Activated CD4-positive, alpha-beta T cell treated with anti-CD3 and anti-CD28 coated beads, Interleukin-2, amount 10 ng/mL, durations not matched to agents 7 days and 5 days (primary cell): ENCODE measurements at regions not wholly inside any gene's neighbourhood (a gene's known extent, or its start where the extent isn't known, plus 50 kb on each side); places are given as distances from the start of the nearest gene placed in this dataset.

Experiments used
- CTCF ChIA-PET: fragments of 350-600 bp; sonication (Branson Sonifier 250); formaldehyde crosslinking; loops from one replicate; lab custom pipeline; 2021; ENCODE audit warnings: antibody characterized with exemption; lab: Charles Lee
- POLR2A ChIA-PET: fragments of 350-600 bp; sonication (Branson Sonifier 250); formaldehyde crosslinking; loops from one replicate; lab custom pipeline; 2021; ENCODE audit warnings: antibody characterized with exemption; lab: Charles Lee
- DNase-seq: peaks from one replicate; pipeline ENCODE4 v3.0.0-alpha.2; 2020
- H3K27ac Mint-ChIP-seq: one replicate; pipeline ENCODE4 v1.8.0; 2021; ENCODE audit warnings: mild to moderate bottlenecking, moderate library complexity, mixed read lengths
- H3K27me3 Mint-ChIP-seq: one replicate; pipeline ENCODE4 v1.8.0; 2021; ENCODE audit warnings: mixed read lengths
- H3K36me3 Mint-ChIP-seq: one replicate; pipeline ENCODE4 v1.8.0; 2021; ENCODE audit warnings: low read depth, mixed read lengths
- H3K4me1 Mint-ChIP-seq: one replicate; pipeline ENCODE4 v1.8.0; 2021; ENCODE audit warnings: mixed read lengths
- H3K4me3 Mint-ChIP-seq: one replicate; pipeline ENCODE4 v1.8.0; 2021; ENCODE audit warnings: mild to moderate bottlenecking, moderate library complexity, mixed read lengths
- H3K9me3 Mint-ChIP-seq: one replicate; pipeline ENCODE4 v1.8.0; 2021; ENCODE audit warnings: mixed read lengths

DNA sequence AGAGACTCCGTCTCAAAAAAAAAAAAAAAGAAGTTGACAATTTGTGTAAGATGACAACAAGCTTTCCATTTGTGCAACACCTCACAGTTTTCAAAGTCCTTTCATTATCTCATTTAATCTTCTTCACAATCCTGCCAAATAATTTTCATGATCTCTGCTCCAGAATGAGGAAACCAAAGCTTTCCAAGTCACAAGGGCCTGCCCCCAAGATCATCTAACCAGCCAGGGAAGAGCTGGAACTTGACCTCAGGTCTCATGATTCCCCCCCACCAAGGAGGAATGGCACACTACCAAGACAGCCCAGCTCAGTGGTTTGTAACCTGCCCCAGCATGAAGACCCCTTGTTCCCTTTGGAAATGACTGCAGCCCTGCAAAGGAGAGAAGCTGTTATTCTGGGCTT is 74.0 kb upstream of the PIM1 start:
- Mint-ChIP-seq H3K27ac (no peak overlapping the region), H3K4me3 (no peak overlapping the region), H3K27me3 (peaks cover 2% of the 10 kb centered on the region), H3K9me3 (no peaks in the 10 kb centered on the region), H3K36me3 (no peaks in the 10 kb centered on the region), H3K4me1 (peaks cover 24% of the 10 kb centered on the region)
- no peak for DNase-seq
- ChIA-PET CTCF (interaction anchor here (0.5 to 1.2 kb wide), 8 partner anchors 12 to 1001 kb away, joined by 3 to 7 read pairs (median 3); no protein-coding TSS in a partner anchor), POLR2A (no interaction called here)

DNA sequence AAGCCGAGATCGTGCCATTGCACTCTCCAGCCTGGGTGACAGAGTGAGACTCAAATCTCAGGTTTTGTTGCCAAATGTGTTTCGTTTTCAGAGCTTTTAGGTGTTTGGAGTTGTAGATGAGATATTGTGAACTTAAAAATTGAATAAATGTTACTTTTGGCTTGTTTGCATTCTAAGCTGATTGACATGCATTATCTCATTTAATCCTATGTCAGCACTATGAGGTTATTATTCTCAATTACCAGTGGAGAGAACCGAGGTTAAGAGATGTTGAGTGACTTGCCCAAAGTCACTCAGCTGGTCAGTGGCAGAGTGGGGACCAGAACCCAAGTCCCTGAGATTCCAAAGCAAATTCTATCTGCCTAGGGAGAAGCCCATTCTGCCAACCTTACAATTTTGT is 72.6 kb upstream of the PIM1 start:
- DNase-seq = no peak
- ChIA-PET POLR2A (no interaction called here), CTCF (interaction anchor here (1.0 to 1.4 kb wide), 2 partner anchors 12 to 46 kb away, joined by 3 to 4 read pairs; no protein-coding TSS in a partner anchor)
- no peaks in the 10 kb centered on the region for H3K9me3 Mint-ChIP-seq
- no peak overlapping the region for H3K4me3 Mint-ChIP-seq
- no peak overlapping the region for H3K27ac Mint-ChIP-seq
- H3K36me3 Mint-ChIP-seq = no peaks in the 10 kb centered on the region
- peaks cover 34% of the 10 kb centered on the region for H3K4me1 Mint-ChIP-seq
- H3K27me3 Mint-ChIP-seq = peaks cover 2% of the 10 kb centered on the region

DNA sequence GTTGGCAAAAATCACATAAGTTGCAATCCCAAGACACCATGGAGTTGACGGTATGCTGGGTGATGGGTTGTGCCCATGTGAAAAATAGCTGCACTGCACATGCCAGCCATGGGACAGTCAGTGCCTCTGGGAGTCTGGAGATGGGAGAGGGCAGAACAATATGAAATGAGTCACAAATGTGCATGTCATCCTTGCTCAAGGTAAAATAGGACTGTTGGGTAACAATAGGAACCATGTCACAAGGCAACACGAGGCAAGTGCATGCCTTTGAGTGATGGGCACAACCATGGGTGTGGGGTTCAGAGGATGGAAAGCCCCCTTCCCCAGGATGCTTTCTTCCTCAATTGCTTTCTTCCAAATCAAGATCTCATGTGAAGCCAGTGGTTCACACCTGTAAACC is 70.5 kb upstream of the PIM1 start:
- CTCF ChIA-PET = interaction anchor here (1.0 to 2.1 kb wide), 3 partner anchors 12 to 16 kb away, joined by 3 to 7 read pairs (median 3); no protein-coding TSS in a partner anchor
- H3K9me3 Mint-ChIP-seq = no peaks in the 10 kb centered on the region
- no peaks in the 10 kb centered on the region for H3K36me3 Mint-ChIP-seq
- H3K4me1 Mint-ChIP-seq = peaks cover 39% of the 10 kb centered on the region
- POLR2A ChIA-PET = no interaction called here
- no peak for DNase-seq
- peaks cover 2% of the 10 kb centered on the region for H3K27me3 Mint-ChIP-seq
- H3K4me3 Mint-ChIP-seq = no peak overlapping the region
- no peak overlapping the region for H3K27ac Mint-ChIP-seq

DNA sequence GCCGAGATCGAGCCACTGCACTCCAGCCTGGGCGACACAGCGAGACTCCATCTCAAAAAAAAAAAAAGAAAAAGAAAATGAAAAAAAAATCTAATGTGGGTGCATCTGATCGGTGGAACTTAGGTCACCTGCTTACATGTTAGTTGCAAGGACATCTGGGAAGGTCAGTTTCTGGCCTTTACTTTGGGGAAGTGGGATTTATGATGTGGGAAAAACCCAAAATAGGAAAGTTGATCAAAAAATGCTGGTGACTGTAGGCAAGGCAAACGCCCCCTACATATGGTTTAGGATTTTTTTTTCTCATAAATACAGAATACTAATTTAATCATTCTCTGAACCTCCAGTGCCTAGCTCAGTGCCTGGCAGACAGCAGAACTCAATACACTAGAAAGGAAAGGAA is 69.2 kb upstream of the PIM1 start:
- POLR2A ChIA-PET = no interaction called here
- CTCF ChIA-PET = interaction anchor here (0.5 to 2.1 kb wide), 6 partner anchors 9 to 73 kb away, joined by 3 to 7 read pairs (median 3); no protein-coding TSS in a partner anchor
- Mint-ChIP-seq H3K4me3 (no peak overlapping the region), H3K27ac (no peak overlapping the region), H3K4me1 (peaks cover 46% of the 10 kb centered on the region), H3K36me3 (no peaks in the 10 kb centered on the region), H3K27me3 (peaks cover 2% of the 10 kb centered on the region), H3K9me3 (no peaks in the 10 kb centered on the region)
- no peak for DNase-seq

DNA sequence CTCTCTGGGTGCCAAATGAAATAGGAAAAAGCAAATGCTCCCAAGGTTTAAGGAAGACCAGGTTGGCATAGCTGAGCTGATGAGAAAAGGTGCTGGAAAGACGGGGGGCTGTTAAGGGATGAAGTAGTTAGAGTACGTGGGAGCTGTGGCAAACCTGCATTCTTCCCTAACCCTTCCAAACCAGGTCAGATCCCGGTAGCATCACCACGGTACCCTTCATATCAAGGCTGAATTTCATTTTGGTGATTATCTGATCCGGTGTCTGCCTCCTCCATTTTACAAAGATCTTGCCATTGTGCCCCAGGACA is 68.0 kb upstream of the PIM1 start:
- peak overlapping the region; percentile 70 for H3K4me3 Mint-ChIP-seq
- H3K4me1 Mint-ChIP-seq = peaks cover 49% of the 10 kb centered on the region
- peak overlapping the region; percentile 81 for H3K27ac Mint-ChIP-seq
- H3K36me3 Mint-ChIP-seq = no peaks in the 10 kb centered on the region
- no peaks in the 10 kb centered on the region for H3K9me3 Mint-ChIP-seq
- no peak for DNase-seq
- no peaks in the 10 kb centered on the region for H3K27me3 Mint-ChIP-seq
- ChIA-PET CTCF (interaction anchor here (1.0 to 1.3 kb wide), 4 partner anchors 8 to 70 kb away, joined by 3 to 4 read pairs (median 3); no protein-coding TSS in a partner anchor), POLR2A (interaction anchor here (0.5 to 0.6 kb wide), 2 partner anchors 71 to 80 kb away, joined by 3 read pairs; no protein-coding TSS in a partner anchor)

DNA sequence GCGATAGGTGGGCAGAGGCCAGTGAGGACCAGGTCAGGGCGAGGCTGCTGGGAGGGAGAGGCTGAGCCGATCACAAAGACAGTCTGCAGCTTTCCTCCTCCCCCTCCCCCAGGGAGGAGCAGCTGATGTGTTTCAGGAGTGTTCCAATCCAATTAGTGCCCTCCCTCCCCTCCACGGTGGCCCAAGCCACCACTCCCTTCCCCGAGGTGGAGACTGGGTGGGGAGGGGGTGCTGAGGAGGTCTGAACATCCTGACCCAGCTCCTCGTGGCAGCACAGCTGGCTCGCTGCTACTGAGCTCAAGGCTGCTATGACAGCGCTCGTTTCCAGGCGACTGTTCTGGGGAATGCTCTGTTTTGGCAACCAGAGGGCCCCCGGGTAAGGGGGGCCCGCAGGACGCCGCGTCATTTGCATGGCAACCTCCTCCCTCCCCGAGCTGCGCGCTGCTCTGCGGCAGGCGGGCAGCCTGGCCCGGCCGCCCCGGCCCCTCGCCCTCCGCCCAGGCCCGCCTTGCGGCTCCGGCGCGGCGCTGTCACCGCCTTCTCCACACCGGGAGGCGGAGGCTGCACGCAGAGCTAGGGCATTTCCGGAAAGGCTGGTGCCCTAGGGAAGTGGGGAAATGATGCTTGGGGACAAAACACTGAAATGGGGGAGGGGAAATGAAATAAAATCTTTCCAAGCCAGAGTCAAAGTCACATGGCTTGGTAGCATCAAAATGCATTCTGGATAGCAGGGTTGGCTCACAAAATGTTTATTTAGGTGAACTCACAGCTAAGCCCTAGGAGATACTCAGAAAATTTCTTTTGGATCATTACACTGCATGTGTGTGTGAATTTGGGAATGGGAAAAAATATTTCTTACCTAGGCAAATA is 67.4 kb upstream of the PIM1 start:
- Mint-ChIP-seq H3K27ac (peak overlapping the region; percentile 88), H3K4me3 (peak overlapping the region; percentile 70), H3K4me1 (peaks cover 54% of the 10 kb centered on the region), H3K27me3 (no peaks in the 10 kb centered on the region), H3K9me3 (no peaks in the 10 kb centered on the region), H3K36me3 (no peaks in the 10 kb centered on the region)
- POLR2A ChIA-PET = interaction anchor here (0.5 to 0.6 kb wide), 2 partner anchors 21 to 81 kb away, joined by 3 read pairs; no protein-coding TSS in a partner anchor
- DNase-seq = peak; percentile 78
- CTCF ChIA-PET = interaction anchor here (0.6 to 1.3 kb wide), 6 partner anchors 8 to 69 kb away, joined by 3 to 4 read pairs (median 3); no protein-coding TSS in a partner anchor

DNA sequence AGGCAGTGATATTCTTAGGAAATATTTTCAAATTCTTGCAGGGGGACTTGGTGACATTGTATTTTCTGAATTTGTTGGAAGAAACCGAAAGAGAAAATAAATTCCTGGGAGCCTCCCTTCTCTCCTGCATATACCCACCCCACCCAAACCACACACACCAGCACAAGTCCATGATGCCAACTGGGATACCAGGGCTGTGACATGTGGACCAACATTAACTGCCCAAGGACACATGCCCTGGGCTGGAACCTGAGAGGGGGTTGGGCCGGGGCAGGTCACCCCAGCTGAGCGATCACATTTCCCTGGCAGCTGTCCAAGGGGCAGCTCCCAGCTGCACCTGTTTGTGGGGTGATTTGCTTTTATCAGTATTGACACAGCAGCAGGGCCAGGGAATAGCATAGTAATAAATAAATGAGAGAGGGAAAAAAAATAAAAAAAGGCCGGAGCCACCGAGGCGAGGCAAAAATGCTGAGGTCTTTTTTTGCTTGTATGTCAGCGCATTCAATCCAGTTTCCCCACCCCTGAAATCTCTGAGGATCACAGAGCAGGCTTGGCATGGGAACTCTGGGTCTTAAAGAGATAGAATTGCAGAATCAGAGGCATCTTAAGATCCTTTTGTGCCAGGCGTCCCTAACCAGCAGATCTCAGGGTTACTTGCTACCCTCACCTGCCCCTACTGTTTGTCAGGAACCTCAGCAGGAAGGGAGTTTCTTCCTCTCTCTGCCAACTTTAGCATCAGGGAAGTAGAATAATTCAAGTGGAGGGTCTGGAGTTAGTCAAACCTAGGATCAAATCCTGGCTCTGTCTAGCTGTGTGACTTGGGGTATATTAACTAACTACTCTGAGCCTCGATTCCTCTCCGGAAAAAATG is 66.5 kb upstream of the PIM1 start:
- DNase-seq = peak; percentile 21
- H3K9me3 Mint-ChIP-seq = no peaks in the 10 kb centered on the region
- H3K36me3 Mint-ChIP-seq = no peaks in the 10 kb centered on the region
- peak overlapping the region; percentile 88 for H3K27ac Mint-ChIP-seq
- ChIA-PET POLR2A (interaction anchor here (0.6 kb wide), 1 partner anchor 22 kb away, joined by 3 read pairs; no protein-coding TSS in a partner anchor), CTCF (interaction anchor here (0.6 to 1.3 kb wide), 5 partner anchors 8 to 85 kb away, joined by 3 to 4 read pairs (median 3); no protein-coding TSS in a partner anchor)
- peaks cover 54% of the 10 kb centered on the region for H3K4me1 Mint-ChIP-seq
- peak overlapping the region; percentile 70 for H3K4me3 Mint-ChIP-seq
- no peaks in the 10 kb centered on the region for H3K27me3 Mint-ChIP-seq

DNA sequence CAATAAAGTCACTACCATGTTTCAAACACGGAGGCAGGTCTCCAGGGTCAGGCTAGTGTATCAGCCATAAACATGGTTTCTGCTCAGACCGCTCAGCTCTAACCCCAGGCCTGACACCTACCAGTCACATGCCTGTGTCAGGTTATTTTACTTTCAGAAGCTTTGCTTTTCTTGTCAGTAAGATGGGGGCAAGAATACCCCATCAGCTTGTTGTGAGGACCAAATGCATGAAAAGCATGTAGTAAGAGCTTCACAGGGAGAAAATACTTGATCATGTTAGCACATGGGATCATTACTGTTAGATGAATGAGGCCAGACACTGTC is 65.2 kb upstream of the PIM1 start:
- Mint-ChIP-seq H3K27me3 (no peaks in the 10 kb centered on the region), H3K4me3 (no peak overlapping the region), H3K9me3 (no peaks in the 10 kb centered on the region), H3K36me3 (no peaks in the 10 kb centered on the region), H3K4me1 (peaks cover 58% of the 10 kb centered on the region), H3K27ac (no peak overlapping the region)
- DNase-seq = no peak
- ChIA-PET CTCF (no interaction called here), POLR2A (no interaction called here)

DNA sequence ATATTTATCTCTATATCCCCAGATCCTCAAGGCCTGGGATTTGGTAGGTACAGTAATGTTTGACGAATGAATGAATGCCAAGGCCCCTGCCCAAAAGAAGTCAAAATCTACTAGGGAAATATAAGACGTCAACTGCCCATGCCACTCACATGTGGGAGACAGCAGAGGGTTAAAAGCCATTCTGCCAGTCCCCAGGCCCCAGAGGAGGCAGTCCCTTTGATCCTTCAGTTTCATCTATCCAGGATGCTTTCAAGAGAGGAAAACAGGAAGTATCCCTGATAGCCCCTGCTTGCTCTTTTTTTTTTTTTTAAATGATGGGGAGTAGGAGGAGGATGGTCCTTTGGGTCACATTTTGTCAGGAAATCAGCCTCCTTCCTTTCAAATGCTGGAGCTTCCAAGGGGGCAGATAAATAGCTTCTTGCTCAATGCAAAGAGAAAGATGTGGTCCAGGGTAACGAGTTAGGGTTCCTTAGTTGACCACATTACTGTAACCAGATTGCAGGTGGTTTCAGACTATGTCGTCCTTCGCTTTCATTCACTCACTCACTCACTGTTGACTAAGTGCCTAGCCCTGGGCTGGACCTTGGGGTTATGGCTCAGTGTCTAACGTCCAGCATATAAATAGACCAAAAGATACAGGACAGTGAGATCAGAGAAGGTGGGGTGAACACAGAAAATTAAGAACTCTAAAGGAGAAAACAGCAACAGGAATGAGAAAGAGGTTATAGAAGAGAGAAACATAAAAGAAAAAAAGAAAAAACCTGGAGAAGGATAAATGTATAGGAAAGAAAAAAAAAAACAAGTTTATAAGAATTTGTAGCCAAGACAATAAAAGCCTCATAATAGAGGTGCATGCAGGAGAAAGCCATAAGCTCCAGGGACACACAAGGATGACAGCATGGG is 64.6 kb upstream of the PIM1 start:
- Mint-ChIP-seq H3K4me1 (peaks cover 62% of the 10 kb centered on the region), H3K4me3 (no peak overlapping the region), H3K27me3 (no peaks in the 10 kb centered on the region), H3K9me3 (no peaks in the 10 kb centered on the region), H3K36me3 (no peaks in the 10 kb centered on the region), H3K27ac (no peak overlapping the region)
- ChIA-PET CTCF (interaction anchor here (0.5 to 0.7 kb wide), 2 partner anchors 12 to 48 kb away, joined by 3 read pairs; no protein-coding TSS in a partner anchor), POLR2A (no interaction called here)
- DNase-seq = no peak

DNA sequence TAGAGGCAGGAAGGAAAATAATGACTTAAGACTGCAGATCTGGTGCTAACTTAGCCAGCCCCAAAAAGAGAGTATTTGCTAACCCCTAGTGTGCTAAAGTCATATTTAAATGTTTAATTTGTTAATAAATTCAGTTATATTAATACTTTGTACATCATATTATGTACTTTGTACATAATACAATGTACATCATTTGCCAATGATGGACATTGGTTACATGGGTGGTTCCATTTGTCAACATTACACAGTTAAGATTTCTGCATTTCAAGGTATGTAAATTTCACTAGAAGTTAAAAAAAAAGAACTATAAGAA is 63.9 kb upstream of the PIM1 start:
- no peak for DNase-seq
- CTCF ChIA-PET = interaction anchor here (0.7 kb wide), 1 partner anchor 12 kb away, joined by 3 read pairs; no protein-coding TSS in a partner anchor
- Mint-ChIP-seq H3K36me3 (no peaks in the 10 kb centered on the region), H3K27ac (no peak overlapping the region), H3K4me3 (no peak overlapping the region), H3K9me3 (no peaks in the 10 kb centered on the region), H3K27me3 (no peaks in the 10 kb centered on the region), H3K4me1 (peaks cover 64% of the 10 kb centered on the region)
- POLR2A ChIA-PET = no interaction called here

DNA sequence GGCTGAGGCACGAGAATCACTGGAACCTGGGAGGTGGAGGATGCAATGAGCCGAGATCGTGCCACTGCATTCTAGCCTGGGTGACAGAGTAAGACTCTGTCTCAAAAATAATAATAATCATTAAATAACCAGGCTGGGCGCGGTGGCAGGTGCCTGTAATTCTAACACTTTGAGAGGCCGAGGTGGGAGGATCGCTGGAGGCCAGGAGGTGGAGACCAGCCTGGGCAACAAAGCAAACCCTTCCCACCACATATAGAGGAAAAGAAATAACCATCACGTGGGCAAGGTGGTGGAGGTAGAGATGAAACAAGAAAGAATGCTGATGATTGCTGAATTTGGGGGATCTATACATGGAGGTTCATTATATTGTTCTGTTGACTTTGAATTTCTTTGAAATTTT is 63.4 kb upstream of the PIM1 start:
- Mint-ChIP-seq H3K27ac (no peak overlapping the region), H3K9me3 (no peaks in the 10 kb centered on the region), H3K4me3 (no peak overlapping the region), H3K27me3 (no peaks in the 10 kb centered on the region), H3K36me3 (no peaks in the 10 kb centered on the region), H3K4me1 (peaks cover 63% of the 10 kb centered on the region)
- ChIA-PET CTCF (interaction anchor here (1.4 kb wide), 1 partner anchor 88 kb away, joined by 3 read pairs; no protein-coding TSS in a partner anchor), POLR2A (no interaction called here)
- DNase-seq = no peak

DNA sequence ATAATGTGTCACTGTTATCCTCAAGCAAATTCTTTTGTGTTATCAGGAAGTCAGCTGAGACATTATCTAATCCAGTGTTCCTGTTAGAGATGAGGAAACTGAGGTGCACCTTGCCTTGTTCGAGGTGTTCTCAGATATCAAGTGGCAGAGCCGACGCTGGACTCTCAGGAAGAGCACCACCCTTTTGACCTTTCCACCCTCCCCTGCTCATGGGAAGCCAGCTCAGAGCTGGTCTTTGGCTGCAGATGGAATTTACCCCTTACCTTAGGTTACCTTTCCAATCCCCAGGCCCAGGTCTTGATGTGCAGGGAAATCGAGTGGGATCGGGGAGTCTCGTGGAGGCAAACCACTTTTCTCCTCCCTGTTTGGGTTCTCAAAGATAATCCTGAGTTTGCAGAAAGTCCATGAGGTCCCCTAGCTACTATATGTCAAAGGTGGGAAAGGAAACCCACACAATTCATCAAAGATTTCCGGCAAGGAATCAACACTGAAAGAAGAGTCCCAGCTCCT is 62.9 kb upstream of the PIM1 start:
- Mint-ChIP-seq H3K9me3 (no peaks in the 10 kb centered on the region), H3K27me3 (no peaks in the 10 kb centered on the region), H3K4me1 (peaks cover 58% of the 10 kb centered on the region), H3K27ac (no peak overlapping the region), H3K4me3 (no peak overlapping the region), H3K36me3 (no peaks in the 10 kb centered on the region)
- ChIA-PET POLR2A (no interaction called here), CTCF (interaction anchor here (1.4 kb wide), 1 partner anchor 88 kb away, joined by 3 read pairs; no protein-coding TSS in a partner anchor)
- DNase-seq = no peak
